NCI-H2171 treated with DMSO at 0.1 percent for 48 hours (cell line): ENCODE measurements at regions not wholly inside any gene's neighbourhood (a gene's known extent, or its start where the extent isn't known, plus 50 kb on each side); places are given as distances from the start of the nearest gene placed in this dataset.
"Not testable (repeated sequence)": the region's sequence is repeated elsewhere in the genome, so short reads cannot be mapped to it uniquely, and the experiment has no call there.

Experiments used
- DNase-seq: peaks from one replicate; lab custom pipeline; 2025; lab: John Stamatoyannopoulos, UW

- DNase-seq, result no peak
Measured at GRCh38 chr1:78298349-78298748, 192.4 kb upstream of the PTGFR start.

DNA sequence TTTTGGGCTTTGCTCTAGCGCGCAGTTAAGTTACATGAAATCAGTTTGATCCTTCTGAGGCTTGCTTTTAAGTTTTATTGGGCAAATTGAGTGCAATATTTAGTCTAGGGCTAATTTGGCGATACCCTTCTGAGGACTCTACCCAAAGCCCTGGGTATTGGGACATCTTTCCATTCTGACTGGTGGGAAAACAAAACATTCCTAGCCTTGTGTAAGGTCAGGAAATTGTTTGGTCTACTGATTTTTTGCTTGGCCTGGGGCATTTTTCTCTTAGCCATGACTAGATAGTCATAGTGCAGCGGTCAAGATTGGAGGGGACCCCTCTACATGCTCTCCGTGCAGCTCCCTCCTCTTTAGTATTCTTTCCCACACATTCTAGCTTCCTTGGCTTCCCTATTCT is 189.6 kb upstream of the PTGFR start:
- DNase-seq, result no peak

GRCh38 chr1:78303620-78304019 is 187.2 kb upstream of the PTGFR start:
- DNase-seq, result no peak

DNA sequence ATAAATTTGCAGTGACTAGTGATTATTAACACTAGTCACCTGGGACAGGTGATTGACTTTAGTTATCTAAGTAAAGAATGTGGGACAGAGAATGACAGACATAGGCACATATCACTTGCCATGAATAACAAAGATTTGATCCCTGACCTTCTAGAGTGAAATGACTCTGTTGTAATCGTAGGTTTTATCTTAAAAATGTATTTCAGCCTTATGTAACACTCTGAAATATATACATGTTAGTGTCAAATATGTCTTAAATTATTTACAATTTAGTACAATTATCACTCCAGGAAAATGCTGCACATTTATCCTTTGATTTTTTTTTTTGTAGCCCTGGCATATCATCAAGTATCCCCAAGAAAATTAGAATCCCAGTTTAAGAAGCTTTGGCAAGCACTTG is 186.4 kb upstream of the PTGFR start:
- no peak for DNase-seq

DNA sequence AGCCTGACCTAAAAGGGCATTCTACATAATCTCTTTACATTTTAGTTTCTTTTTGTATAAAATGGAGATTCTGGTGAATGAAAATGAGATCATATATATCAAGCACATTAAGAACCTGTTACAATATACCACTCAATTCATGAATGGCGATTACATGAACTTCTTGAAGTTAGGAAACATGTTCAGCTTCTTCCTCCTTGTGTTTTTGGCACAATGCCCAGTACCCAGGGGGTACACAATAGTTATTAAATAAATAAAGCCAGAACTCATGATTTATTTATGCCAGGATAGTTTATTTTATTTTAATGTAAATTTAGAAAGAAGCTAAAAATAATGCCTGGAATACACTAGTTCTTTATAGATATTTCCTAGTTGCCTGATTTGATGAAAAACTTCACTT is 186.0 kb upstream of the PTGFR start:
- DNase-seq, result no peak

DNA sequence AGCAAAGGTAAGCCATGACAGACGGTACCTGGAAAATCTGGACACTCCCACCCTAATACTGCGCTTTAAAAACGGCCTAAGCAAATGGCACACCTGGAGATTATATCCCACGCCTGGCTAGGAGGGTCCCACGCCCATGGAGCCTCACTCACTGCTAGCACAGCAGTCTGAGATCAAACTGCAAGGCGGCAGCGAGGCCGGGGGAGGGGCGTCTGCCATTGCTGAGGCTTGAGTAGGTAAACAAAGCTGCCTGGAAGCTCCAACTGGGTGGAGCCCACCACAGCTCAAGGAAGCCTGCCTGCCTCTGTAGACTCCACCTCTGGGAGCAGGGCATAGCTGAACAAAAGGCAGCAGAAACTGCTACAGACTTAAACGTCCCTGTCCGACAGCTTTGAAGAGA is 180.5 kb upstream of the PTGFR start:
- DNase-seq, result not testable (repeated sequence)

GRCh38 chr1:78318011-78318410 is 172.8 kb upstream of the PTGFR start:
- DNase-seq, result no peak

GRCh38 chr1:78319603-78320002 is 171.2 kb upstream of the PTGFR start:
- DNase-seq, result no peak

GRCh38 chr1:78322928-78323680 is 167.7 kb upstream of the PTGFR start:
- DNase-seq, result no peak

DNA sequence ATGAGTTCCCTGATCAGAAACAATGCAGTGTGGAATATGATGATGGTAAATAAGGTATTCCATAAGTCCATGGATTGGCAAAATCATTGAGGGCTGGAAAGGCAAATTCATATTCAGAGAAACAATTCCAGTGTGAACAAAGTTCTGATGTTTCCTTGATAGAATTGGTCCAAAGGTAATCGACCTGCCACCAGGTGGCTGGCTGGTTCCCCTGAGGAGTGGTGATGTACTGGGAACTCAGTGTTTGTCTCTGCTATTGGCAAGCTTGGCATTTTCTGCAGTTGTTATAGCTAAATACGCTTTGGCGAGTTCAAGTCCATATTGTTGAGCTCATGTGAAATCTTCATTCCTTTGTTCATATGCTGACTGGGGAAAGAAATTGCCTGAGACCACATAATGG is 165.5 kb upstream of the PTGFR start:
- no peak for DNase-seq

DNA sequence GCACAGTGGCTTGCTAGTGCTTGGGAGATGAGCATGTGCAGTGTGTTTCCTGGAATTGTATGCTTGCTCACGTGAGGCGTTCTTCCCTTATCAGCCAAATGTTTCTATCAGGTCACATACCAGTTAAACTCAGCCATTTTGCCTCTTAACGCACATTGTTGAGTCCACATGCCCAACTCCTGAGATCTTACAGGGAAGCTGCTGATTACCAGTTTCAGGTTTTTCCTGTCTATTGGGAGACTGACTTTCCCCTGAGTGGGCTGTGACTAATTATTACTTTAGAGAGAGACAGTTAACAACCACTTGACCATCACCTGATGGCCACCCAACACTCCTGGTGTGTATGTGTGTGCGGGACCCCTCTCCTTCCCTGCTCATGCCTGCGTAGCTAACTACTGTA is 161.3 kb upstream of the PTGFR start:
- DNase-seq, result no peak

- DNase-seq, result no peak
Measured at GRCh38 chr1:78331799-78332198, 159.0 kb upstream of the PTGFR start.

- peak; percentile 24 for DNase-seq
Measured at GRCh38 chr1:78333502-78333901, 157.3 kb upstream of the PTGFR start.

- no peak for DNase-seq
Measured at GRCh38 chr1:78334114-78334513, 156.7 kb upstream of the PTGFR start.

DNA sequence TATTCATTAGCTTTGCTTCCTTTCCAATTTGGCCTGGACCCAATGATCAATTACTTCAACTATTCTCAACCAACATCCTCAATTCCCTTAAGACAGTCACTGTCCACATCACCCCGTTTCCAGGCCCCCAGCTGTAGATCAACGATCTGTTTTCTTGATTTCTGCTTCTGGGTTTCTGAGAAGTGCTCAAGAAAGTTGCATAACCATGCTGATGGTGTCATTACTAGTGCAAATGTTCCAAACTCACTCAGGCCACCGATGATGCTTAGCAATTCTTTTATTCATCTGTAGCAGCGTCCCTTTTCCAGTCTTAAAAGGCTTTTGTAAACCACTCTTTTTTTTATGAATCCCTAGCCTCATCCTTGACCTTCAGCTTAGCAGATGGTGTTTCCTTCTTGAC is 155.8 kb upstream of the PTGFR start:
- DNase-seq, result no peak

GRCh38 chr1:78336751-78337150 is 154.0 kb upstream of the PTGFR start:
- not testable (repeated sequence) for DNase-seq

GRCh38 chr1:78339490-78339889 is 151.3 kb upstream of the PTGFR start:
- no peak for DNase-seq

GRCh38 chr1:78340006-78340405 is 150.8 kb upstream of the PTGFR start:
- DNase-seq, result no peak

DNA sequence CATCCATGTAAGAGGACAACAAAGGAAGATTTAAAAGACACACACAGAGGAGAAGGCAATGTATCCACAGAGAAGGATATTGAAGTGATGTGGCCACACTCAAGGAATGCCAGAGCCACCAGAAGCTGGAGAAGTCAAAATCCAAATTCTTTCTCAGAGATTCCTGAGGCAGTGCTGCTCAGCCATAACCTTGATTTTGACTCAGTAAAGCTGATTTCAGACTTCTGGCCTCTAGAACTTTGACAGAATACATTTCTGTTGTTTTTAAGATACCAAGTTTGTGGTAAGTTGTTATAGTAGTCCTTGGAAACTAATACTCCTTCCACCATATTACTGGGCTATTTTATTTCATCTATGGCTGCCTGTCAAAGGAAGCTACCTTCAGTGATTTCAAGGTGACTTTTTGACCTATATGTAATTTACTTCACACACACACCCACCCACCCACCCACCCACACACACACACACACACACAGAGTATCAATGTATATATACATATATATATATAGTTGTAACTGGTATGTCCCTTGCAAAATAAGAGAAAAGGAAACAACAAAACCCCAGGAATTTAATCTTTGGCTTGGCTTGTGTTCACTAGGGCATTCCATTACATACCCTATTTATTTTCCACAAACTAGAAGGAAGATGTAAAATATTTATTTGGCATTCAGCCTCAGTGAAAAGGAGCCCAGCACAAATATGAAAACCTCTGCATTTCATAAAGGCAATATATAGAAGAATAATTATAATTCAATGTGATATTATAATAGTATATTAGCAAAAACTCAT is 142.1 kb upstream of the PTGFR start:
- no peak for DNase-seq

- no peak for DNase-seq
Measured at GRCh38 chr1:78351551-78352216, 139.1 kb upstream of the PTGFR start.

DNA sequence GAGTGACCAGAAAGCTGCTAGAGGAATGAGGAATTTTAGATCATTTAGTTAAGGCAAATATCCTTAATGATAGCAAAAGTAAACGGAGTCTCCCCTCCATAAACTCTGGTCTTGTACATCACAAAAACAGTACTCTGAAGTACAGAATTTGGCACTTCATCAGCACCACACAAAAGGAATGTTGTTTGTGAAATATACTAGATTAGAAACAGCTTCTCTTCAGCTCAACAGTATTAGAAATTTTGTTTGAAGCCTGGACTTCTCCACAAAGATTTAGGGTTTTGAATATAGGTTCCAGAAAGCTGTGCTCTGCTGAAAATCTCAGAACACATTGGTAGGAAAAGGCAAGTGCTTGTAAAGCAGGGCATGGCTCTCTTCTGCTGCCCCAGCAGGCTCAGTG is 135.1 kb upstream of the PTGFR start:
- no peak for DNase-seq

GRCh38 chr1:78358165-78358564 is 132.6 kb upstream of the PTGFR start:
- no peak for DNase-seq

- DNase-seq, result no peak
Measured at GRCh38 chr1:78359666-78360065, 131.1 kb upstream of the PTGFR start.
